NCI-H1048 (cell line): ENCODE measurements at regions not wholly inside any gene's neighbourhood (a gene's known extent, or its start where the extent isn't known, plus 50 kb on each side); places are given as distances from the start of the nearest gene placed in this dataset.

ENCODE experiments used
- DNase-seq: peaks from one replicate; lab custom pipeline; 2025; lab: John Stamatoyannopoulos, UW

- DNase-seq = no peak
Measured at GRCh38 chr6:142561511-142562265, 259.9 kb downstream of the ADGRG6 start.

GRCh38 chr6:142562865-142563264, 261.1 kb downstream of the ADGRG6 start:
- no peak for DNase-seq

- no peak for DNase-seq
Measured at GRCh38 chr6:142566628-142567396, 265.0 kb downstream of the ADGRG6 start.

DNA sequence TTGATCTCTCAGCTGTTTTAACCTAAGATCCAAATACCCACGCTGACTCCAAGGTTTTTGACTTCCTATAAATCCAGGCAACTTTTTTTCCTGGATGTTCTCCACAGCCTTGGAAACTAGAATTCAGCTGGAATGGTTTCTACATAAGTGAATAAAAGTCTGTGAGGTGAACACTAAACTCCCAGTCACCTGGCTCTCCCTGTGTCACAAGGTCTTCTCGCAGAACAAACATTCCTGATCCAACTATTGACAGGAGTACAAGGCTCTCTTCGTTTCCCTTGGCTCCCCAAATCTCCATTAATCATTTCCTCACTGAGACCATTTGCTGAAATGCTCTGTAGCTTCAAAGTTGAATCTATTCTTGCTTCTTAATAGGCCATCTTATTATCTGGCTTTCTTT, 265.7 kb downstream of the ADGRG6 start:
- no peak for DNase-seq

DNA sequence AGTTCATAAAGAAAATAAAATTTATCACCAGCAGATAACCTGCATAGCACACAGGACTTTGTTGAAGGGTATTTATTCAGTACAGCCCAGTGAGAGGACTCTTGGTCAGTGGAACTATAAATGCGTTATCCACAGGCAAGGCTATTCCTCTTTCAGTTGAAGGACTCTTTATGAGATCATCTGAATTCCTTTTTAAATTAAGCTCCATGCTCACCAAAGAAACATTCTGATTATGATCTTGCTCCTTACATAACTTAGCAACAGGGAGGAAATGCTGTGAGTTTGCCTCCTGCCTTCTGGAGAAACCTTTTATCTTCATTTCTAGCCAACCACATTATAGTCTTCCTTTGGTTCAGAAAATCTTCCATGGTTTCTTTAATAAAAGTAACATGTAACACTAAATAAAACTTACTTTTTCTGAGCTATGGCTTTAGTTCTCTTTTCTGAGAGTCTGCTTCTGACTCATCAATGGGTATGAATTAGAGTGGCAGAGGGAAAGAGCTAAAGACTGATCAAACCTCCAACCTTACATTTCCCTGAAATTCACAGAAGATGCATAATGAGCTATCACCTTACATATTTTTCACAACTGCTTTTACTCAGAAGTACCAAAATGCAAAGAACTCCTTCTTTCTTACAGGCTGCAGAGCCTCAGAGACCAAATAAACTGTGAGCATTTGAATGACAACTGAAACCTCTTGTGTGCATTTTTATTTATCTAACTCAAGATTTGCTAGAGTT, 267.2 kb downstream of the ADGRG6 start:
- DNase-seq = no peak

DNA sequence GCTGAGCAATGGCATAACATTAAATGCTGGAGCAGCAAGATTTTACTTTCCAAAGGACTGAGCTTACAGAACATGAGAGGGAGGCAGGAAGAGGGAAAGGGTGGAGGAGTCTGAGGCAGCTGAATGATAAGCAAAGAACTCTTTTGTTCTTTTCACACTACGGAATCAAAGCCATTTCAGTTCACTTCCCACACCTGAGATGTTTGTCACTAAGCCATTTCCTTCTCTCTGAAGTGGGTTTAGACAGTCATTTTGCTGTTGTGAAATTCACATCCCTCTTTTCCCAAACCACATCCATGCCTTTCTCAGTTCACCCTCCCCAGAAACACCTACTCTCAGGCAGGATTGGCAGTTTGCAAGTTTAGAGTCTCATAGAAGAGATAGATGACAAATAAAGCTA, 267.9 kb downstream of the ADGRG6 start:
- DNase-seq = no peak

DNA sequence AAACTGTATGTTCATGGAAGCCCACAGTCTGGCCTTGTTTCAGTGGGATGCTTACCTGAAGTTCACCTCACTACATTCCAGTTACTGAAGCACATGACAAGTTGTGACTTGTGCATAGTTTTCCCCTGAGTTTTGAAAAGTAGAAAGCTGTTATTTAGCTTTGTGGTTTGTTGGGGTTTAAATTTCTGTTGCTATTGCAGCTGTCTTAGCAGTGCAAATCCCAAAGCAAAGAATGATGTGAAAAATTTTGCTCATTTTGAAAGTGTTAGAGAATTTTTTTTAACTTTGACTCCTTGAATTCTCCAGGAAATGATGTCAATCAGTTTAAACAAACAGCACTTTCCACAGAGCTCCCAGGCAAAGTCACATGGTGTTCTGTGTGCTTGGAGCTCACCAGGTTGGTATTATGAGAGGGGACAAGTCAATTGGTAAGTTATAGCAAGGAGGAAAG, 268.4 kb downstream of the ADGRG6 start:
- DNase-seq = no peak

DNA sequence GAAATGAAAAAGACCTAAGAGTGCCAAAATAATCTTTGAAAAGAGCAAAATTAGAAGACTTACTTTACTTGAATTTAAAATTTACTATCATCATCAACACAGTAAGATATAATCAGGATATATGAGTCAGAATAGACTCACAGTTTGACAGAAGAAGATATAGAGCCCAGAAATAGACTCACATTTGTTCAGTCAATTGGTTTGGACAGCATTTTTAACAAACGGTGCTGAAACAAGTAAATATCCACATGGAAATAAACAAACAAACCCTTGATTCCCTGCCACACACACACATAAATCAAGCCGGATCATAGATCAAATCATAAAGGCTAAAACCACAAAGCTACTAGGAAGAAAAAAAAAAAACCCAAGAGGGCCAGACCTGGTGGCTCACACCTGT, 291.1 kb downstream of the ADGRG6 start:
- no peak for DNase-seq

GRCh38 chr6:142597836-142598235, 296.0 kb downstream of the ADGRG6 start:
- no peak for DNase-seq

DNA sequence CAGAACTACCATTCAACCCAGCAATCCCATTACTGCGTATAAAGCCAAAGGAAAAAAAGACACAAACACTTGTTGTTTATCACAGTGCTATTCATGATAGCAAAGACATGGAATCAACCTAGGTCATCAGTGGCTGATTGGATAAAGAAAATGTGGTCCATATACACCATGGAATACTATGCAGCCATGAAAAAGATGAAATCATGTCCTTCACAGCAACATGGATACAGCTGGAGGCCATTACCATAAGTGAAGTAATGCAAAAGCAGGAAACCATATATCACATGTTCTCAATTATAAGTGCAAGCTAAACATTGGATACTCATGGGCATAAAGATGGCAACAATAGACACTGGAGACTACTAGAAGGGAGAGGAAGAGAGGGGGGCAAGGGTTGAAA, 299.6 kb downstream of the ADGRG6 start:
- no peak for DNase-seq

DNA sequence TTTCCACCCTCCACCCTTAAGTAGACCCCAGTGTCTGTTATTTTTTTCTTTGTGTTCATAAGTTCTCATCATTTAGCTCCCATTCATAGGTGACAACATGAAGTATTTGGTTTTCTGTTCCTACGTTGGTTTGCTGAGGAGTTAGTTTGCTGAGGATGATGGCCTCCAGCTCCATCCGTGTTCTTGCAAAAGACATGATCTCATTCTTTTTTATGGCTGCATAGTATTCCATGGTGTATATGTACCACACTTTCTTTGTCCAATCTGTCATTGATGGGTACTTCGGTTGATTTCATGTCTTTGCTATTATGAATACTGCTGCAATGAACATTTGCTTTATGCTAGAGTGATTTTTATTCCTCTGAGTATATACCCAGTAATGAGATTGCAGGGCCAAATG, 301.2 kb downstream of the ADGRG6 start:
- no peak for DNase-seq

DNA sequence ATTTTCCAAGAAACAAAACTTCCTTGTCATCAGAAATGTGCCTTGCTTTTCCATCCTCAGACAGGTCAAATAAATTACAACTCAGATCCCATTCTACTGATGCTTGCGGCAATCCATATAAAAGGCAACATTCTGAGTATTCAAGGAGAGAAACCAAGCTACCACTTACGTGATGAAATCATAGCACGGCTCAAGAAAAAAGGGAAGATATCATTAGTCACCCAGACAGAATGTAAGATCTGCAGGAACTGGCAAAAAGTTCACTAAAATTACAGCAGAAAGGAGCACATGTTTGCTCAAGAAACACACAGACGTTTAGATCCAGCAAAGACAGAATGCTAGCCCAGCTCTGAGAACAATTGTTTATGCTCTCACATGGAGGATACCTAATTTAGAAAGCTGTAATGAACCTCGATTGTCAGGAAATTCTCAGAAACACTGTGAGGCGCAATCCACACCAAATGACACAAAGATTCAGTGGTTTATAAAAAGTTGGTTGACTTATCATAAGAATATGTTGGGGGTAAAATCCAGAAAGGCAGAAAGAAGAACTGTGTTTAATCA, 304.2 kb downstream of the ADGRG6 start:
- DNase-seq = no peak

- no peak for DNase-seq
Measured at GRCh38 chr6:142612956-142613355, 311.1 kb downstream of the ADGRG6 start.

- no peak for DNase-seq
Measured at GRCh38 chr6:142613981-142614380, 312.2 kb downstream of the ADGRG6 start.

- no peak for DNase-seq
Measured at GRCh38 chr6:142617158-142617557, 315.4 kb downstream of the ADGRG6 start.

- no peak for DNase-seq
Measured at GRCh38 chr6:142621822-142622221, 320.0 kb downstream of the ADGRG6 start.

DNA sequence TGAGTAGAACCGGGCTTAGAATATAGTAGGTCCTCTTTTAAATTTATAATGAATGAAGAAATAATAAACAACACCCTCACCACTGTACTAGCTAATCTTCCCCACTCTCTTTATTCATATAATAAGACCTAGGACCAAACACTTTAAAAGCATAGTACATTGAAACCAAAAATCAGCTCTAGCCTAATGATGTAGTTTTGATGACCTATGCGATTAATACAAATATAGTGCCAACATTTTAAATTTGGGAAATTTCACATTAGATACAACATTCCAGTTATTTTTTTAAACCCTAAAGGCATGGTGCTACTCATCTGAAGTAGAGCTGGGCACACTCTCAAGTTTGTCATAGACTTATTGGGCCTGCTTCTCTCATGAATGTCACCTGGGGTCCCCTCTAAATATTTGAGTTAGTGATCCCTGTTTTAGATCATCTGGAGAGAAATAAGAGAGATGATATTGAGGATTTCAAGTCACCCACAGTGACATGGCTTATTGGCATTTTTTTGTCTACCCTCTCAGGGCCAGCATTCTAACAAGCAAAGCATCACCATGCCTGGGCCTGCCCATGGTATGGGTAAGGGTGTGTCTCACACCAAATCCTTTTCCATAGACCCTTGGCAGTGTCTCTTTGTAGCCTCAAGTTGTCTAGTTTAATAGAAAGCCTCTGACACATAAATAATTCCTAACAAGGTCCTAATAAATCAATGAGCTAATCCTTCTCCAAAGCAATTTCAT, 319.8 kb downstream of the HIVEP2 start:
- no peak for DNase-seq

GRCh38 chr6:142627474-142627873, 317.5 kb downstream of the HIVEP2 start:
- no peak for DNase-seq

GRCh38 chr6:142631517-142632385, 313.2 kb downstream of the HIVEP2 start:
- no peak for DNase-seq

DNA sequence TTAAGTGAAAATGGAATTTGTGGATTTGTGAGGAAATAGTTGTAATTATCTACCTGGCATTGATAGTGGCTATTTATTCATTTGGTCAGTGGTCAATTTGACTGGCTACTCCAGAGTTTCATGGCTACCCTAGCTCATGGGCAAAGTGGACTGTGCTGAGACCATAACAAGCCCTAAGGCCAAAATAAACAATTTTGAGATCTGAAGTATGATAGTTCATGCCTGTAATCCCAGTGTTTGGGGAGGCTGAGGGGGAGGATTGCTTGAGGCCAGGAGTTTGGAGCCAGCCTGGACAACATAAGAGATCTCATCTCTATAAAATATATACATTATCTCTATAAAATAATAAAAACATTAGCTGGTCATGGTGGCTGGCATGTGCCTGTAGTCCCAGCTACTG, 311.7 kb downstream of the HIVEP2 start:
- no peak for DNase-seq

DNA sequence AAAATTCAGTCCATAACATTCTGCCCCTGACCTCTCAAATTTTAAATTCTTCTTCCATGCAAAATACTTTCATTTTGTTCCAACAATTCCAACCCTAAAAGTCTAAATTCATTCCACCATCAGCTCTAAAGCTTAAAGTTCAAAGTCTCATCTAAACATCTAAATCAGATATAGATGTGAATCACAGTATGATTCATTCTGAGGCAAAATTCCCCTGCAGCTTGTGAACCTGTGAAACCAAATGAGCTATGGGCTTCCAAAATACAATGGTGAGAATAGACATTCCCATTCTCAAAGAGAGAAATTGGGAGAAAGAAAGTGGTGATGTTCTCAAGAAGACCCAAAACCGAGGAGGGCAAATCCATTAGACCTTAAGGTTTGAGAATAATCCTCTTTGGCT, 309.8 kb downstream of the HIVEP2 start:
- no peak for DNase-seq
